Naive B cell (primary cell): ENCODE measurements at regions not wholly inside any gene's neighbourhood (a gene's known extent, or its start where the extent isn't known, plus 50 kb on each side); places are given as distances from the start of the nearest gene placed in this dataset.
"Not testable (repeated sequence)": the region's sequence is repeated elsewhere in the genome, so short reads cannot be mapped to it uniquely, and the experiment has no call there.

Experiments
- ATAC-seq, 2 donors: fragments of 150-1000 bp; cut with Tn5 transposase; 2 replicates each; pipeline ENCODE4 v1.10.0; 2021; ENCODE audit warnings: low read depth in 2 of 2, mild to moderate bottlenecking in 2 of 2, moderate library complexity in 2 of 2
- DNase-seq: peaks from one replicate; pipeline ENCODE4 v3.0.0; 2022
- H3K27ac Mint-ChIP-seq, 6 donors: one replicate each; pipeline ENCODE4 v1.8.0; 2020 to 2022; ENCODE audit warnings: mild to moderate bottlenecking in 6 of 6, mixed read lengths in 6 of 6, moderate library complexity in 5 of 6, inconsistent platforms in 2 of 6
- H3K27me3 Mint-ChIP-seq, 3 donors: one replicate each; pipeline ENCODE4 v1.8.0; 2021 to 2022; ENCODE audit warnings: mixed read lengths in 3 of 3, mild to moderate bottlenecking in 1 of 3
- H3K36me3 Mint-ChIP-seq, 2 donors: one replicate each; pipeline ENCODE4 v1.8.0; 2020 to 2022; ENCODE audit warnings: mixed read lengths in 2 of 2, inconsistent platforms in 1 of 2, mild to moderate bottlenecking in 1 of 2
- H3K4me1 Mint-ChIP-seq, 3 donors: one replicate each; pipeline ENCODE4 v1.8.0; 2020 to 2022; ENCODE audit warnings: mixed read lengths in 3 of 3, inconsistent platforms in 1 of 3, mild to moderate bottlenecking in 1 of 3, moderate library complexity in 1 of 3
- H3K4me3 Mint-ChIP-seq, 8 donors: one replicate each; pipeline ENCODE4 v1.8.0; 2020 to 2022; ENCODE audit warnings: mild to moderate bottlenecking in 8 of 8, mixed read lengths in 8 of 8, moderate library complexity in 8 of 8, inconsistent platforms in 2 of 8
- H3K9me3 Mint-ChIP-seq, 7 donors: one replicate each; pipeline ENCODE4 v1.8.0; 2020 to 2022; ENCODE audit warnings: mixed read lengths in 7 of 7, mild to moderate bottlenecking in 5 of 7, inconsistent platforms in 2 of 7, moderate library complexity in 1 of 7

DNA sequence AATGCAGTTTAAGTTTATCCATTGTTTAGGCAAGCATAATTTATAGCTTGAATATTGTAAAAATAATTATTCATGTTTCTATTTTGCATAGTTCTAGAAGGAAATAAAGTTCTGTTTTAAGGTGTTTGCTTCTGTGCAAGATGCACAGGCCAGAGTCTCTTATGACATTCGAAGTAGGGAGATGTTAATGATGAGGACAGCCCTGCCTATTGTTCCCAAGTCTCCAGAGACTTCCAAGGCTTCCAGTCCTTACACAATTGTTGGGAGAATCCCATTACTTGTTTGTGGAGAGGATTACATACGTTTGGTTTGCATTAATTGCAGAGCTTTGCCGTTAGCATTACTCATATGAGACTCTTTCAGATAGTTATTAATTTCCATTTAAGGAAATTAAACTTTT, 96.2 kb upstream of the ANK2 start:
- H3K27me3 Mint-ChIP-seq, result peaks cover 0 to 5% (median 4%) of the 10 kb centered on the region in 3 donors
- DNase-seq (no peak), ATAC-seq (no peak)
- no peak overlapping the region for H3K4me3 Mint-ChIP-seq
- H3K27ac Mint-ChIP-seq, result no peak overlapping the region
- H3K36me3 Mint-ChIP-seq, result no peaks in the 10 kb centered on the region
- peaks cover 0 to under 1% (median 0%) of the 10 kb centered on the region in 7 donors for H3K9me3 Mint-ChIP-seq
- no peaks in the 10 kb centered on the region for H3K4me1 Mint-ChIP-seq

DNA sequence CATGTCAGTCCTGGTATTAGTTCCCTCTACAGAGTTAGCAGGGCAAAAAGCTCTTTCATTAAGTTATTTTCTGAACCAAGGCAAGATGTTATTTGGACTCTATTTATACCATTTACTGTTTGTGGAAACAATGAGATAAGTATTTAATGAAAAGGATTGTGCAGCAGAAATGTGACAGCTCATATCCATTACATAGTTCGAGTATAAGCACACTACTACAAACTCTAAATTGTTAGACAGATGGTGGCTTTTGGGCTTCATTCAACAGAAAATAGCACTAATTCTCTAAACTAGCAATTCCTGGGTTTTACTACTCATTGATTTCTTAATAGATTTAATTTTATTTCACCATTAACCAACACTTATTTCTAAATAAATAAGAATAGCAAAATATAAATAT, 95.2 kb upstream of the ANK2 start:
- H3K4me3 Mint-ChIP-seq, result no peak overlapping the region
- H3K27ac Mint-ChIP-seq, result no peak overlapping the region
- H3K36me3 Mint-ChIP-seq, result no peaks in the 10 kb centered on the region
- DNase-seq (no peak), ATAC-seq (no peak)
- H3K9me3 Mint-ChIP-seq, result peaks cover 0 to 4% (median 0%) of the 10 kb centered on the region in 7 donors
- H3K4me1 Mint-ChIP-seq, result no peaks in the 10 kb centered on the region
- H3K27me3 Mint-ChIP-seq, result peaks cover 0 to 5% (median 4%) of the 10 kb centered on the region in 3 donors

DNA sequence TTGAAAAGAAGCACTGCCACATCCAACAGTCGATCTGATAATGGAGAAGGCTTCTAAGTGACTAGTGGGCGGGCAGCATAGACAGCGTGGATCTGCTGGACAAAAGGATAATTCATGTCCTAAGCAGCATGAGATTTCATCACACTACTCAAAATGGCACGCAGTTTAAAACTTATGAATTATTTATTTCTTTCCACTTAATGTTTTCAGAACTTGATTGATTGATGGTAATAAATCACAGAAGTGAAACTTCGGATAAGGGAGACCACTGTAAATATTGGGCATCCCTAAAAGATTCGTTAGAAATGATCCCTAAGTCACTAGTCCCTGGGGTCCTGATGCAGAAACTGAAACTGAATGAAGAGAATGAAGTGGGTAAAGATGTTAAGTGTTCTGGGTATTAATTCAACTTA, 93.0 kb upstream of the ANK2 start:
- H3K27ac Mint-ChIP-seq, result no peak overlapping the region
- H3K9me3 Mint-ChIP-seq, result peaks cover 0 to 4% (median 0%) of the 10 kb centered on the region in 7 donors
- H3K27me3 Mint-ChIP-seq, result peaks cover 0 to 5% (median 4%) of the 10 kb centered on the region in 3 donors
- DNase-seq (no peak), ATAC-seq (no peak)
- no peak overlapping the region for H3K4me3 Mint-ChIP-seq
- no peaks in the 10 kb centered on the region for H3K36me3 Mint-ChIP-seq
- no peaks in the 10 kb centered on the region for H3K4me1 Mint-ChIP-seq

DNA sequence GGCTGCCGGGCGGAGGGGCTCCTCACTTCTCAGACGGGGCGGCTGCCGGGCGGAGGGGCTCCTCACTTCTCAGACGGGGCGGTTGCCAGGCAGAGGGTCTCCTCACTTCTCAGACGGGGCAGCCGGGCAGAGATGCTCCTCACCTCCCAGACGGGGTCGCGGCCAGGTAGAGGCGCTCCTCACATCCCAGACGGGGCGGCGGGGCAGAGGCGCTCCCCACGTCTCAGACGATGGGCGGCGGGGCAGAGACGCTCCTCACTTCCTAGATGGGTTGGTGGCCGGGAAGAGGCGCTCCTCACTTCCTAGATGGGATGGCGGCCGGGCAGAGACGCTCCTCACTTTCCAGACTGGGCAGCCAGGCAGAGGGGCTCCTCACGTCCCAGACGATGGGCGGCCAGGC, 91.7 kb upstream of the ANK2 start:
- not testable (repeated sequence) for H3K9me3 Mint-ChIP-seq, H3K27me3 Mint-ChIP-seq, DNase-seq, H3K36me3 Mint-ChIP-seq, ATAC-seq, H3K27ac Mint-ChIP-seq, H3K4me1 Mint-ChIP-seq, H3K4me3 Mint-ChIP-seq

DNA sequence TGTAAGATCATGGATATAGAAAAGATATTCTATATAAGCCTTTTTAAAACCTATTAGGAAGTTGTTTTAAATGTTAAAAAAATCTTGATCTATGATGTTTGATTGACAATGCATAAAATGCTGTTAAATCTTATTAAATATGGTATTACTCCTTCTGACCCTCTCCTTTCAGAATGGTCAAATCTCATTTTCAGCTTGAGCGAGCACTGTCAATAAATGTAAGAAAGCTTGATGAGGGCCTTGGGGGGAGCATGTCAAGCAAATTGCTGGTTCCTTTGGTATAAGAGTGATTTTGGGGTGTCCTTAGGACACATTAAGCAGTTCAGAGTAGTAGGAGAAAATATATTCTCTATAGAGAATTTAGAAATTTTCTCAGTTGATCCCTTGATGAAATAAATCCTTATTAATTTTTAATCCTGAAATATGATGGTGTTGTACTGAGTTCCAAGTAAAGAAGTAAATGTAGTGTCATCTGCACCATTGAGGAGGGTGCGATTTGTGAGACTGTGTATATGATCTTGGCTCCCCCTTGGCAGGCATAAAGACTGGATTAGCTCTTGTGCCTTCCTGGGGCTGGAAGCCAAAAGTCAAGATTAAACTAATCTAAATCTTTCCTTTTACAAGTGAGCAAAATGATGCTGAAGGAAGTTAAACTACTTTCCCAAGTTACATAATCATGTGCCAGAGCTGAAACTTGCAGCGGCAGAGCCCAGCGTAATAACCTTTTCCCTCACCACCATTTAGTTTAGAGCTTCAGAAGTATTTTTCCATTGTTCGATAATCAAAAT, 82.6 kb upstream of the ANK2 start:
- Mint-ChIP-seq H3K36me3 (no peaks in the 10 kb centered on the region), H3K27me3 (peaks cover 0 to 11% (median 9%) of the 10 kb centered on the region in 3 donors), H3K4me1 (no peaks in the 10 kb centered on the region), H3K9me3 (peaks cover 0 to 11% (median 6%) of the 10 kb centered on the region in 7 donors), H3K27ac (no peak overlapping the region), H3K4me3 (no peak overlapping the region)
- no peak for ATAC-seq
- DNase-seq, result no peak

DNA sequence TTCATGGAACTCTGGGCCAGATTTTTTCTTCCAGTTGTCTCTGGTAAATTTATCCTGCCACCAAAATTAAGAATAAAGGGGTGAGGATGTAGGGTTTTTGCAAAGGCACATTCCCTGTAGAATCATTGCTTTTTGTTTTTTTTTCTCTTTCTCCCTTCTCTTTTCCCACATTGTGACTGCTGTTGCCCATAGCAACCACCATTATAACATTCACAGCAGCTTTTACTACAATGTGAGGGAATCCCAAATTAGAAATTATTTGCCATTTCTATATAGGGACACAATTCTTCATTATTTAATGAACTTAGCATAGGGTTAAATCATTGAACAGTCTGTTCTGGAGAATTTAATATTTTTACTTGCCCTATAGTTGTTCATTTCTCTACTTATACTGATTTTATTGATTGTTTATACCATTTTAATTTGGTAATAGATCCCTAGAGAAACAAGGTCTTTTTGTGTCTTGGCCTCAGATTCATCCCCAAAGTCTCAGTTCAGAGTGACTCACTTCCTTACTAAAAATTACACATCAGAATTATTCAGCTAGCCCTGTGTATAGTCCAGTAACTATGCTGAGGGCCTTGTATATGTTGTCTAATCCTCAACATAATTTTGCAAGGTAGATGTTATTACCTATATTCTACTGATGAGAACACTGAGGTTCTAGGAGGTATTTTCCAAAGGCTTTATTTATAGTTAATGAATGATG, 80.8 kb upstream of the ANK2 start:
- peaks cover 0 to 11% (median 9%) of the 10 kb centered on the region in 3 donors for H3K27me3 Mint-ChIP-seq
- no peaks in the 10 kb centered on the region for H3K4me1 Mint-ChIP-seq
- peaks cover 0 to 11% (median 6%) of the 10 kb centered on the region in 7 donors for H3K9me3 Mint-ChIP-seq
- H3K27ac Mint-ChIP-seq, result peak overlapping the region in 1 of 6 donors; percentile 26
- no peaks in the 10 kb centered on the region for H3K36me3 Mint-ChIP-seq
- H3K4me3 Mint-ChIP-seq, result no peak overlapping the region
- no peak for DNase-seq
- ATAC-seq, result no peak

DNA sequence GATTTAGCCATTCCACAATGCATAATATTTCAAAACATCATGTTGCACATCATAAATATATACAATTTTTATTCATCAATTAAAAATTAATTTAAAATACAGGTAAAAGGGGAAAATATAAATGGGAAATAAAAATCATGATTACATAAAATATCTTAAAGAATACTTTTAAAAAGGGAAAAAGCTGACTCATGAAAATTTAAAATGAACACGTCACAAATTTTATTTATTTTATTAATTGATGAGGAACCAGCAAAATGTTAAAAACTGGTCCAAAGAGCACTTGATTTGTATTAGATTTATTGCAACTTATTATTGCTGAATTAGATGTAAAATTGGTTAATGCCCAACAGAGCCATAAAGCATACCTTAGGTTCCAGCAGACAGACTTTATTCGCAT, 78.5 kb upstream of the ANK2 start:
- DNase-seq (no peak), ATAC-seq (no peak)
- Mint-ChIP-seq H3K4me1 (no peaks in the 10 kb centered on the region), H3K9me3 (no peaks in the 10 kb centered on the region), H3K36me3 (no peaks in the 10 kb centered on the region), H3K4me3 (no peak overlapping the region), H3K27me3 (peaks cover 0 to 11% (median 4%) of the 10 kb centered on the region in 3 donors), H3K27ac (no peak overlapping the region)

DNA sequence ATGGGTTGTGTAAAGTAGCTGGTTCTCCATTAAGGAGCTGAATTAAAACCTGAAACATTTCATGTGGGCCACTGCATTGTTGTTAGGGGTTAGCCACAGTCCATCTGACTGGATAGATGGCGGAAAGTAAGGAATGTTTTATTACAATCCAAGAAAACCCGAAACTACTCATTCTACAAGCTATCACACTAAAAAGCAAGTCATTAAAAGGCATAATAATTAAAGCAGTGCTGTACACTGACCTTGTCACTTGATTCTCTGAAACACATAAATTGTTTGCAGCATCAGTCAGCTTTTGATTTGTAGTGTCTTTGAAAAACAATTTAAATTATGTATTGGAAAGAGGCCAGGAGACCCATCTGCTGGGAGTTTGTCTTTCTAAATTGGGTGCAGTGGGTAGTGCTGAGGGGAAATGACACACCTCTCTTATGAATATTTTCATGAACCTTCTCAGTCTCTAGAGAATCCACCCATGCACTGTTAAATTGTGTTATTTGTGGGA, 75.7 kb upstream of the ANK2 start:
- Mint-ChIP-seq H3K9me3 (no peaks in the 10 kb centered on the region), H3K36me3 (no peaks in the 10 kb centered on the region), H3K4me1 (no peaks in the 10 kb centered on the region), H3K27me3 (peaks cover 0 to 5% (median 0%) of the 10 kb centered on the region in 3 donors), H3K4me3 (no peak overlapping the region), H3K27ac (no peak overlapping the region)
- DNase-seq (no peak), ATAC-seq (no peak)

DNA sequence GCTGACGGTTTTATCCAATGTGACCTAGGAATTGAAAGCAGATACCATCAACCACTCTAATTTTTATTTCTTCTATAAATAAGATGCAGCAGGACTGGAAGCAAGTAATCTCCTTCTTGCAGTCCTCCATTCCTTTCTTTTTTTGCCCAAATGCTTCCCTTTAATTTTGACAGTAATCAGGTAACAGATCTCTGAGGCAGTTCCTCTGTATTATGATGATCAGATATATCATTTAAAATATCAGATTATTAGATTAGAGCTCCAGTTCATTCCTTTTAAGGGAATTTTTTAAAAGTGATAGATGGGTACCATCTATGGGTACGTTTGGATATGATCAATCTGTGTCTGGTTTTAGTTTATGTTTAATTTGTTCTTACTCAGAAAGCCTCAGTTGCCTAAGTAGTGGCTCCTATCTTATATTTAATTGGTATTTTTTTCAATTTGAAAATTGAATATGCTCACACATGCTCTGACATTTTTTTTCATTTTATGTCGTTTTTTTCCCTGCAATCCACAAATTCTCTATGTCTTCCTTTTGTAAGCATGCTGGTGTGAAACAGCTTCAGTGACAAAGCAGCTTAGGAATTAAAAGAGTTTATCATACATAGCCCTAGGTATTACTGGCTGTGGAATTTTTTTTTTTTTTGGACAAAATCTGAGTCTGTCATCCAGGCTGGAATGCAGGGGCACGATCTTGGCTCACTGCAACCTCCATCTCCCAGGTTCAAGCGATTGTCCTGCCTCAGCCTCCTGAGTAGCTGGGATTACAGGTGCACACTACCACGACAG, 73.7 kb upstream of the ANK2 start:
- ATAC-seq, result no peak
- H3K4me3 Mint-ChIP-seq, result no peak overlapping the region
- H3K4me1 Mint-ChIP-seq, result no peaks in the 10 kb centered on the region
- DNase-seq, result no peak
- no peaks in the 10 kb centered on the region for H3K36me3 Mint-ChIP-seq
- H3K9me3 Mint-ChIP-seq, result no peaks in the 10 kb centered on the region
- peaks cover 0 to 1% (median 0%) of the 10 kb centered on the region in 3 donors for H3K27me3 Mint-ChIP-seq
- H3K27ac Mint-ChIP-seq, result no peak overlapping the region

DNA sequence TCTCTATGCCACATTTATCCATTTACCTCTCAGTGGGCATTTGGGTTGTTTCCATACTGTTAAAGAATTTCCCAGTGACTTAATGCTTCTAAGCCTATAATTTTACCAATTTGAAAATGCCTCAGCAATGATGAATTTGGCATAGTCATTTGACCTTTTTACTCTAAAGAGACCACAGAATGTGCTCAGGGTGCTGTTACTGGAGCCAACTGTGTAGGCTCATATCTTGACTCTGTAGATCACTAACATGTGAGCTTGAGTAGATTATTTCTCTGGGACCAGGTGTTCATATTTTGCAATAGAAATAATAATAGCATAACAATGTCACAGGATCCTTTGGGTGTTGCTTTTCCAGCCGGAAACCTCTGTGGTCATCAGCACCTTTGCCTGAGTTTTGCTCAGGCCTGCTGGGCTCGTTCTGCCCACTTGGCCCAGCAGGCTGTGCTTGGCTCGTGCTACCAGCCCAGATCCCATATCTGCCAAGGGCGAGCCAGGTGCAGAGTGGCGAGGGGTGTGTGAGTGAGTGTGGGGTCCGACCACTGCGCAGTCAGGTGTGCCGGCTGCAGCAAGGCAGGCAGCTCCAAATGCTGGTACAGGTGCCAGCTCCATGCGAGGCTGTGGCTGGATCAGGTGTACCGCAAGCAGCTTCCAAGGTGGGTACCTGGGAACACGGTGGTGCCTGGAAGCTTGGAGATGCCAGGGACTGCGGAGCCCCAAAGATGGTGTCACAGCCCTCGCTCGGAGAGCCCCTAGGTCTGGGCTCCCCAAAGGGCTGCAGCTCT, 70.6 kb upstream of the ANK2 start:
- no peak overlapping the region for H3K4me3 Mint-ChIP-seq
- ATAC-seq (no peak), DNase-seq (no peak)
- H3K4me1 Mint-ChIP-seq, result no peaks in the 10 kb centered on the region
- H3K27me3 Mint-ChIP-seq, result peaks cover 0 to 8% (median 0%) of the 10 kb centered on the region in 3 donors
- peak overlapping the region in 1 of 6 donors; percentile 59 for H3K27ac Mint-ChIP-seq
- no peaks in the 10 kb centered on the region for H3K36me3 Mint-ChIP-seq
- no peaks in the 10 kb centered on the region for H3K9me3 Mint-ChIP-seq

DNA sequence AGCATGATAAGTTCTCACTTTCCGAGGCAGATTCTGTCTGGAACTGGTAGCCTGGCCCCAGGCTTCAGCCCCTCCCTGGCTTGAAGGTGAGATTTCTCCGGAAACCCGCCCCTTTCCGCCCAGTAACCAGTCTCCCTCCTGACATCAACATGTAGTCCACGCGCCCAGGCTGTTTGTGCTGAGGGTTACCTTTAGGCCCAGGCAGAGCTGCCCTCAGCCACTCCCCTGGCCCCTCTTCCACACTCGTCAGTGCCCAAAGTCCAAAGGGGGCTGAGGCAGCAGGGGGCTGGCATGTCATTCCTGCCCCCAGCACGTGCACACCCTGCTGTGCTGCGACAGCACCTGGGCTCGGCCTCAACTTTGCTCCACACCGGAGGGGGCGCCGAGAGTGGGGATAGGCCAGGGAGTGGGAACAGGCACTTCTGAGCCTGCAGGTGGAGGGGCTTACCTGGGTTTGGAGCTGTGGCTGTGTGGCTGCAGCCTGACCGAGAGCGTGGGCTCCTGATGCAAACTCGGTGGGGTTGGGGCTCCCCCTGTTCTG, 69.5 kb upstream of the ANK2 start:
- ATAC-seq (no peak), DNase-seq (no peak)
- H3K9me3 Mint-ChIP-seq, result peaks cover 0 to 2% (median 0%) of the 10 kb centered on the region in 7 donors
- no peaks in the 10 kb centered on the region for H3K4me1 Mint-ChIP-seq
- H3K36me3 Mint-ChIP-seq, result no peaks in the 10 kb centered on the region
- H3K27me3 Mint-ChIP-seq, result peaks cover 0 to 8% (median 0%) of the 10 kb centered on the region in 3 donors
- H3K27ac Mint-ChIP-seq, result no peak overlapping the region
- H3K4me3 Mint-ChIP-seq, result no peak overlapping the region

DNA sequence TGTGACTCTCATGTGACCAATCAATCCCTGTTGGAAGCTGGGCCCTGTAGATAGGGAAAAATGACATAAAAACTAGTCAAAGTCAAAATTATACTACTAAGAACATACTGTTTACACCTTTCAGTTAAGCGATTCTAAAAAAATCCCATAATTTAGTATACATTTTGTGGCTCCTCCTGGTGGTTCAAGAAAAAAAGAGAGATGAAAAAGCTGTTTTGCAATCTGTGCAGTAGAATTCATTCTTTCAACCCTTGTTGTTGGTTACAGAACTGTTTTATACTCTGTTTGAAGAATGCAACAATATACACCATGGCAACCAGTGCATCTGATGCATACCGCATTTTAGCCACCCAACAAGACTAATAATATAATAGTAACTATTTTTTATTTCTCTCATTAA, 66.8 kb upstream of the ANK2 start:
- H3K36me3 Mint-ChIP-seq, result no peaks in the 10 kb centered on the region
- no peaks in the 10 kb centered on the region for H3K4me1 Mint-ChIP-seq
- ATAC-seq (no peak), DNase-seq (no peak)
- peaks cover 0 to 2% (median 0%) of the 10 kb centered on the region in 7 donors for H3K9me3 Mint-ChIP-seq
- peaks cover 0 to 8% (median 0%) of the 10 kb centered on the region in 3 donors for H3K27me3 Mint-ChIP-seq
- H3K27ac Mint-ChIP-seq, result no peak overlapping the region
- no peak overlapping the region for H3K4me3 Mint-ChIP-seq
